HEK293 (cell line): ENCODE measurements at regions not wholly inside any gene's neighbourhood (a gene's known extent, or its start where the extent isn't known, plus 50 kb on each side); places are given as distances from the start of the nearest gene placed in this dataset.

ENCODE experiments used
- CTCF ChIP-seq: fragments of 450-650 bp; formaldehyde crosslinking; IDR thresholded peaks from 2 replicates; pipeline ENCODE4 v1.5.1; 2016; ENCODE audit warnings: missing biosample characterization, missing genetic modification characterization
- ELK4 ChIP-seq: IDR thresholded peaks from 2 replicates; pipeline ENCODE4 v1.6.1; 2011; ENCODE audit warnings: mild to moderate bottlenecking, low read depth, low read length, borderline replicate concordance
- MEIS1 ChIP-seq: sonication (generic); formaldehyde crosslinking; IDR thresholded peaks from 2 replicates; pipeline ENCODE4 v1.8.1; 2022; ENCODE audit warnings: missing genetic modification reagents, mild to moderate bottlenecking, borderline replicate concordance
- TCF7L2 ChIP-seq: IDR thresholded peaks from 2 replicates; pipeline ENCODE4 v1.6.1; 2011; ENCODE audit warnings: low read depth, mild to moderate bottlenecking, inconsistent platforms, low read length, moderate library complexity, borderline replicate concordance
- ZBTB17 ChIP-seq: fragments of 450-650 bp; formaldehyde crosslinking; IDR thresholded peaks from 2 replicates; pipeline ENCODE4 v1.5.1; 2016; ENCODE audit warnings: missing biosample characterization, missing genetic modification characterization
- ZBTB21 ChIP-seq: fragments of 450-650 bp; formaldehyde crosslinking; IDR thresholded peaks from 2 replicates; pipeline ENCODE4 v1.5.1; 2017; ENCODE audit warnings: missing biosample characterization, missing genetic modification characterization
- ZNF274 ChIP-seq, 2 experiments: fragments of 200-500 bp in 1 of 2; fragments of 450-650 bp in 1 of 2; sonication (Bioruptor generic) in 1 of 2; formaldehyde crosslinking in 1 of 2; IDR thresholded peaks; 2 replicates each; pipeline versions ENCODE4 v1.5.1 to v1.6.1; 2014 to 2016; ENCODE audit warnings: borderline replicate concordance in 1 of 2, inconsistent platforms in 1 of 2, low read length in 1 of 2, missing biosample characterization in 1 of 2, missing genetic modification characterization in 1 of 2
- ZNF639 ChIP-seq: fragments of 450-650 bp; formaldehyde crosslinking; IDR thresholded peaks from 2 replicates; pipeline ENCODE4 v1.5.1; 2016; ENCODE audit warnings: missing biosample characterization, missing genetic modification characterization
- ZNF776 ChIP-seq: fragments of 450-650 bp; formaldehyde crosslinking; IDR thresholded peaks from 2 replicates; pipeline ENCODE4 v1.5.0; 2017; ENCODE audit warnings: missing biosample characterization, missing genetic modification characterization, borderline replicate concordance

DNA sequence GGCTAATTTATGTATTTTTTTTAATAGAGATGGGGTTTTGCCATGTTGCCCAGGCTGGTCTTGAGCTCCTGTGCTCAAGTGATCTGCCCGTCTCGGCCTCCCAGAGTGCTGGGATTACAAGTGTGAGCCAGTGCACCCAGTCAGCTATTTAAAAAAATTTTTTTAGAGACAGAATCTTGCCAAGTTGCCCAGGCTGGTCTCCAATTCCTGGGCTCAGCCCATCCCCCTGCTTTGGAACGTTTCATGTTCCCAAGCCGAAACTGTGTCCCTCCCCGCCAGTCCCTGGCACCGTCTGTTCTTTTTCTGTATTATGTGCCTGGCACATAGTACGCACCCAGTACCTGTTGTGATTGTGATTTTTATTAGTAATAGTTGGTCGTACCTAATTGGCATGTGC, 63.1 kb upstream of the MGAT5 start:
- no peak for TF ChIP-seq CTCF (tag by site-specific recombination)
- TF ChIP-seq ZNF776 (tag by site-specific recombination) = no peak
- no peak for TF ChIP-seq TCF7L2
- TF ChIP-seq ZNF274 (IDR thresholded peaks at IDR 0.05; ENCODE audit: low read length) = no peak
- no peak for TF ChIP-seq ZNF274 (tag by site-specific recombination; IDR thresholded peaks at IDR 0.05; ENCODE audit: borderline replicate concordance)
- TF ChIP-seq ZNF639 = no peak
- no peak for TF ChIP-seq ELK4
- TF ChIP-seq MEIS1 (CRISPR knock-in tag) = no peak
- no peak for TF ChIP-seq ZBTB17 (tag by site-specific recombination)
- TF ChIP-seq ZBTB21 (tag by site-specific recombination) = no peak
